Stimulated activated CD8-positive, alpha-beta memory T cell treated with anti-CD3 and anti-CD28 coated beads, Interleukin-15, amount 100 ng/mL, for 1 hour (primary cell): ENCODE measurements at regions not wholly inside any gene's neighbourhood (a gene's known extent, or its start where the extent isn't known, plus 50 kb on each side); places are given as distances from the start of the nearest gene placed in this dataset.
"Not testable (repeated sequence)": the region's sequence is repeated elsewhere in the genome, so short reads cannot be mapped to it uniquely, and the experiment has no call there.

ENCODE experiments used
- DNase-seq: peaks from one replicate; pipeline ENCODE4 v3.0.0-alpha.2; 2020; ENCODE audit warnings: low read depth

DNA sequence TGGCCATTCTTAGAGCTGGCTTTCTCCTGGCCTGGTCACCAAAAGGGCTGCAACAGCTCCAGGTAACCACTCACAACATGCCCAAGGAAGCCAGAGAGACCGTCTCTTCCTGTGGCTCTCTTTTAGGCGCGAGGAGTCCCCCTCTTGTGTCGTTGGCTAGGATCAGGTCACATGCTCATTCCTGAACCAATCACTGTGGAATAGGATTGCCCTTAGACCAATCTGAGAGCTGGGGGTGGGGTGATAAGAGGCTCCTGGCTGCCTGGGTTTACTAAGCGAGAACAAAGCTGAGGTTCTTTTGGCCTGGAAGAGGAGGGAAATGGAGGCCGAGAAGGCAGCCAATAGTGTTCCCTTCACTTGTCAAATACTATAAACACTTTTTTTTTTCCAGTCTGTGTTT lies 452.1 kb upstream of the PROX1 start:
- no peak for DNase-seq

DNA sequence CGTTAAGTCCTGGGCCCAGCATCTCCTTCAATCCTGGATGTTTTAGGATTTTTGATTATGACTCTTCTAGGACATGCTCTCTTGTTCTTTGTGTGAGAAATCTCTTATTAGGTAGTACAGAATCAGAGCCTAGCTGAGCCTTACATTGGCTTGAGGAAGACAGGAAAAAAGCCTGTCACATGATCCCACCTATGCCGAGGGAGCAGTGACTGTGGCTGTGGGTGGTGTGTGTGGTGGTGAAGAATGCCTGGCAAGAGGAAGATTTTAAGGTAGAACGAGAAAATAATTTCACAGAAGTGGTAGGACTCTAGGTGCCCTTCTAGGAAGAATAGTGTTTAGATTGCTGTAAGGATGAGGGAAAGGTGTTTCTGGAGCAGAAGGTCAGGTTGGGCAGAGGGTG lies 449.5 kb upstream of the PROX1 start:
- DNase-seq, result no peak

DNA sequence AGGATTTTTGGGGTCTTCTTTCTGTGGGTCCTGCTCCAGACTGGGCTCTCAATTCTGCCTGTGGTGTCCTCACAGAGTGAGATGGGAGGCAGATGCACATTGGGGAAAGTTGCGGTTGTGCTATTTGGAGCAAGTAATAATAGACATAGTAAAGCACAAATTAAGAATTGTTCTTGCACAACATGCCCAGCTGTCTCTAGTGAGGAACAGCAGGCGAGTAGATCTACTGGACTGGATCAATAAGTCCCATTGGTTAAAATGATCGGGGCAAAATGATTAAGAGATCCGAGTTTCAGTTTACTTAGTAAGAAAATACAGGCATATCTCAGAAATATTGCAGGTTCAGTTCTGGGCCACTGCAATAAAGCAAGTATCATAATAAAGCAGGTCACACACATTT lies 448.3 kb upstream of the PROX1 start:
- no peak for DNase-seq

DNA sequence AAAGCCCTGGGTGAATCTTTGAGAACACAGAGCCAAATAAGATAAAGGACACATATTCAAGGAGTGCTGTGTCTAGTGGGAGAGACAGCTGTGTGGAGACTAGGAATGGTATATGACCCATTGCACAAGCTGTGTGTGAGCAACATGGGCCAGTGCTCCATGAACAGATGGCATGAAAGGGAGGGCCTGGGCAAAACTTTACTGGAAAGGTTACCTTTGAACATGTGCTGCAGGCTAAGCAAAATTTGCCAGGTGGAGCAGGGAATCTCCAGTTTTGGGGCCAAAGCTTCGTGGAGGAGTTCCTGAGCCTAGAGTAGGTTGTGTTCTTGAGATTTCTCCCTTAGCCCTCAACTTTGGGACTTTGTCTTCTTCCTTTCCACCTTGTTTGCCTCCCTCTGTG lies 446.1 kb upstream of the PROX1 start:
- no peak for DNase-seq

GRCh38 chr1:213545181-213545580 lies 442.6 kb upstream of the PROX1 start:
- DNase-seq, result not testable (repeated sequence)

- DNase-seq, result no peak
Observed at GRCh38 chr1:213549982-213550381, 437.8 kb upstream of the PROX1 start.

- DNase-seq, result no peak
Observed at GRCh38 chr1:213550804-213551203, 437.0 kb upstream of the PROX1 start.

DNA sequence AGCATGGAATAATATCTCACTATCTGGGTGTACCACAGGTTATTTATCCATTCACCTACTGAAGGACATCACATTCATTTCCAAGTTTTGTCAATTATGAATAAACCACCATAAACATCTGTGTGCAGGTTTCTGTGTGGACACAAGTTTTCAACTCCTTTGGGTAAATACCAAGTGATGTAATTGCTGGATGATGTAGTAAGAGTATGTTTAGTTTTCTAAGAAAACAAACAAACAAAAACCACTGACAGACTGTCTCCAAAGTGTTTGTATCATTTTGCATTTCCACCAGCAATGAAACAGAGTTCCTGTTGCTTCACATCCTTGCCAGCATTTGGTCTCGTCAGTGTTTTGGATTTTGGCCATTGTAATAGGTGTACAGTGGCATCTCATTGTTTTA lies 435.7 kb upstream of the PROX1 start:
- no peak for DNase-seq

DNA sequence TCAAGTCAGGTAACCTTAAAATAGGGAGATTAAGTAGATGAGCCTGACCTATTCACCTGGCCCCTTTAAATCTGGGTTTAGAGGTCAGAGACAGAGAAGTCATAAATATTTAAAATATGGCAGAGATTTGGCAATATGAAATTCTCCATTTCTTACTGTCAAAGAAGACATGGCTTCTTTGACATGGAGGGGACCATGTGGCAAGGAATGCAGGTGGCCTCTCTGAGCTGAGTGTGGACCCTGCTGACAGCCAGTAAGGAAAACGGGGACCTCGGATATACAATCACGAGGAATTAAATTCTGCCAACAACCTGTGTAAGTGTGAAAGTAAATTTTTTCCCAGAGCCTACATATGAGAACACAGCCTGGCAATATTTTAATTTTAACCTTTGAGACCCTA lies 427.5 kb upstream of the PROX1 start:
- no peak for DNase-seq

DNA sequence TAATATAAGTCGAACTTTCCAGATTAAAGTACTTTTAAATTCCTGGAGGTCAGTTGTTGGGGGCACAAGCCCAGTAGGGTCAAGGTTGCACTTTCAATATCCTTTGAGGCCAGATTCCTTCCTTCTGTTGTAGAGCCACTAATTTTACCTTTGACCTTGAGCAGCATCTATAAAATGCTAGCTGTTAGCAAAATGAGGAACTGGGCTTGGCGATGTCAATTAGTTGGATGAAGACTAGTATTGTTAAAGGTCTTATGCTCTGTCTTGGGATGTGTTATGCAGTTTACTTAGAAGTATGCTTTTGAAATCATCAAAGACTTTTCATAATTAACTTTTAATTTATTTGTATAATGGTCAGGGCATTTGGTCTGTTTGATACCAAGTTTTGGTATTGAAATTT lies 425.9 kb upstream of the PROX1 start:
- DNase-seq, result no peak

DNA sequence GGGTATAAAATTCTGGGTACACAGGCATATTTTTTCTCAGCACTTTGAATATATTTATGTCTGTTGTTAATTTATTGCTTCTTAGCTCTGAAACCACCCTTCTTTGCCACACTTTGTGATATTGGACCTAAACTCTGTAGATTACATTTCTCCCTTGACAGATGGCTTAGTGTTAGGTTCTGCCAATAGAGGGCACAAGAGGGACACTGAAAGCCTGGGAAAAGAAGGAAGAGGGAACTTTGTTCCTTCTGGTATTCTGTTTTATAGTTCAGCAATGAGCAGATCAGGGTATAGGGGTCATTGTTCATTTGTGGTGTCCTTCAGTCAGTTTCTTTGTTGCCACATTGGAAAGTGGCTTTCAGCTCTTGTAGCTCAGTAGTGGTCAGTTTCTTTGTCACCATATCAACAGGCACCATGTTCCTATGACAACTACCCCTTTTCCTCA lies 423.5 kb upstream of the PROX1 start:
- no peak for DNase-seq

DNA sequence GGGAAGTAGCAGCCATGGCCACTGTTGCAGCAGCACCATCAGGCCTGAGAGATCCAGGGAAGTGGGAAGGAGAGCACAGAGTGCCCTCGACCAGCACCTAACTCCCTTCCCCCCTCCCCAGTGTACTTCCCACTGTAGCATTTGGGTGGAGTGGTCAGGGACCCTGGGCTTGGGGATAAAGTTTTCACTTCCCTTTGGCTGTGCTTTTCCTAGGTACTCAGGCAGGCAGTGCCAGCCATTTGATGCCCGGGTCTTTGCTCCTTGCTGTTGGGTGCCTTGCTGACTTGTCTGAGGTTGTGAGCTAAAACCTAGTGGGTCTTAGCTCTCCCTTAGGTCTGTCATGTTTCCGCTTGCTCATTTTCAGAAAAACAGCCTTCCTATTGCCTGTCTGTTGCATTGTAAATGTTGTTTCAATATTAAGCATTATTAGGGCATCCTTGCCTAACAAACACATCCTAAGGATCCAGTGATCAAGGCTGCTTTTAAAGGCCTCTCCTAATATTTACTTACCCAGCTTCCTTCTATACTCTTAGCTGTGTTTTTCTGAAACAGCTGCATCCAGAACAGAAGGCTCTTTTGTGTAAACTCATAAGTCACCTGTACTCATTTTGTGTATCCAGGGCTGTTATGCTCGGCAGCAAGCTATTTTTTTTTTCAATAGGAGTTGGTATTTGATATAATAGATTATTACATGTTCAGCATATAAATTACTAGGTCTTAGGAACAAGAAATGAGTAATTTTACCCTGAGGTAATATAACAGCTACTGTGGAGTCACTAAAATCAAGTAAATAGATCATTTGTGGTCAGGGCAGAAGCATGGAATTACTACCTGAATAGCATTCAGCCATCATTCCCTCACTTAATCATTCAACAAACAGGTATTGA lies 418.6 kb upstream of the PROX1 start:
- DNase-seq, result no peak

- DNase-seq, result no peak
Observed at GRCh38 chr1:213569816-213570150, 418.0 kb upstream of the PROX1 start.

GRCh38 chr1:213570487-213570886 lies 417.3 kb upstream of the PROX1 start:
- no peak for DNase-seq

DNA sequence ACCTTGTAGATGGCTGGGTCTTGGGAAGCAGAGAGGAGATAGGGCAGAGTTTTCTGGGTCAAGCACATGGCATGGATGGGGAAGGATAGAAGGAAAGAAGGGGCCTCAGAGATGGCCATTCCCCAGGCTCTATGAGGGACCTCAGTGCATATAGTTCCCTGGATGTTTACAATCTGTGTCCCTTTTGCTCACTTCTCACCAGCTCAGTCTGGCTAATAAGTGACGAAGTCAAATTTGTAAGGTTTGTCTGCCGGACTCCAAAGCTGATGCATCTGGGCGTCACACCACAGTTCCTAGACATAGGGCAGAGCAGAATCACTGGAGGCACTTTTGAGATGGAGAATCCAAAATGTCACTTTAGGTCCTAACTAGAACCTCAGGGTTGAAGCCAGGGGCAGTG lies 416.4 kb upstream of the PROX1 start:
- no peak for DNase-seq

- no peak for DNase-seq
Observed at GRCh38 chr1:213571843-213572242, 415.9 kb upstream of the PROX1 start.

DNA sequence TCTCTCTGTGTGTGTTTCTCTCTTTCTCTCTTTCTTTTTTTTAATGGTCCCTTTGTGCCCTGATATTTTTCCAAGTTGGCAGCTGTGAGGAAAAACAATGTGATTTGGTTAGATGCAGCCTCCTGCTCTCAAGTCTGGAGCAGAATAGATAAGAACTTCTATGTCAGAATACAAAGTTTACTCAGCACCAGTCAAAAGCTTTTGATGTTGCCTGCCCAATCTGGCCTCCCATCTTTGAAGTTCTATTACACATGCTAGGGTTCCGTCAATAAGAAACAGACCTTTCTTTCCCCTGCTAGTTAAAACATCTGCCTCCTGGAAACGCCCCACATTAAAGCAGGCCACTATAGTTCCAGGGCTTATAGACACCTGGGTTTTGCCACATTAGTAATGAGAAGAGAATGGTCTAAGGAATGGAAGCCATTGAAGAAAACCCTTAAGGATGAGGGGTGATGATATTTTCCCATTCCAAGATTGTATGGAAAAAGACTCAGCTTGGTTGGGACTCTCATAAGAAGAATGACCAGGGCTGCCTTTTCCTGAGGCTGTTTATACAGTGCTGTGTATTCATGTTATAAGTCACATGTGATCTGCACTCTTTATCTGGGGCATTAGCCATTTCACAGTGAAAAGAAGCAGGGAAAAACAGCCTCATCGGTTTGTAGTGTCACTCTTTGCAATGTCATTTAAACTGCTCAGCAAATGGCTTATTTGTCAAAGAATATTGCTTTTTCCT lies 414.7 kb upstream of the PROX1 start:
- no peak for DNase-seq

DNA sequence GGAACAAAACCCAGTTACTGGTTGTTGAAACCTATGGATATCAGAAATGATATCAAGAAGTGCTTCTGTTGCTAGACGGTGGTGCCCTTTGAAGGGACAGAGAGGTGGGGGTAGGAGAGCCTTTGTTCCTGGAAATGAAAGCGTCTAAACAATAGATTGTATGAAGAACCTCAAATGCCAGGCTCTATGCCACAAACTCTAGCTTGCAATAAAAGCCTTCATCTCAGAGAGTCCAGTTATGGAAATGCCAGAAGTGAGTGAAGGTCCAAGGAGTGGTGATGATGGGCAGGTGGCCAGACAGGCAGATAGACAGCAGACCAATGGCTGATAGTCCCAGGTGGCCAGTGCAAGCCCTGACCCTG lies 414.1 kb upstream of the PROX1 start:
- DNase-seq, result no peak

DNA sequence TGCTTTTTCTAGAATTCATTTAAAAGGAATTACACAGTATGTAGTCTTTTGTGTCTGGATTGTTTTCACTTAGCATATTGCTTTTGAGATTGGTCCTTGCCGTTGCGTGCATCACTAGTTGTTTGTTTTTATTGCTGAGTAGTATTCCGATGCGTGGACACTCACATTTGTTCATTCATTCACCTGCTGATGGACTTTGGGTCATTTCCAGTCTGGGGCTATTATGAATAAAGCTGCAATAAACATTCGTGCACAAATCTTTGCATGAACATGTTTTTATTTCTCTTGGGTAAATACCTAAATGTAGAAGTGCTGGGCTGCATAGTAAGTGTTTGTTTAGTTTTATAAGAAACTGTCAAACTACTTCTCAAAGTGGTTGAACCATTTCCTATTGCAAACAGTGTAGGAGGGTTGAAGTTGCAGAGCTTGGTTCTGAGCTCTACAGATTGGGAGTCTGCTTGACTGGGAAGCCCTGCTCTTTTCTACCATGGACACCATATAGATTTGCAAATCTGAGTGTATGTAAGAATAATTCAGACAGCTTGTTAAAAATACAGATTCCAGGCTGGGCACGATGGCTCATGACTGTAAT lies 404.7 kb upstream of the PROX1 start:
- DNase-seq, result no peak

DNA sequence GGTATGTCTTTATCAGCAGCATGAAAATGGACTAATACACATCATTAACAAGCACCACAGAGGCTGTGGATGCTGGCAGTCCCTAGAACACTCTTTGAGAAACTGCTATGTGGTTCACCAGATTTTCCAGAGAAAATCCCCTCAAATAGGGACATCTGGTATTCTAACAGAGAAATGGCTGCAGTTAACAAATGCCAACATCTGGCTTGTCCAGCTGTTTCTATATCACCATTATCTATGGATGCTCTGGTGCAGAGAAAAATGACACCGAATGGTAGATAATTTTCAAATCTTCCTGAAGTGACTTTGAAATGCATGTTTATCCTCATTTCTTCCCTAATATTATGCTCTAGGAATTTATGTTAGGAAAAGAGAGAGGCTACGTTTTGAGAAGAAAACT lies 403.5 kb upstream of the PROX1 start:
- DNase-seq, result no peak

DNA sequence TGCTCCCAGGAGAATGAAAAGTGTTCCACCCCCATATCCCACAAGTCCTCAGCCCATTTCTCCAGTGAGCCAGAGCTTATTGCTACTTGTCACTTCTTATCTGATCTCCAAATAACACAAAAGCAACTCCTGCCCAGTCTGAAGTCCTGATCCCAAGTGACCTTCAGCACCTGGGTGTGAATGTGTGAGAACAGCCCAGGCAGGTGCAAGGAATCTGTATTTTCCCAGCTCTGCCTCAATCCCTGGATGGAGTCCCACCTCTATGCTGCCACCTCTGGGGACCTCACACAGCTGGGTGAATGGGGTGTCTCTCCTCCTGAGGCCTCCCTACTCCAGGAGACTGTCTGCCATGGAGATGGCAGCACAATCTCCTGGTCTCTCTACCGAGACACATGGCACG lies 402.4 kb upstream of the PROX1 start:
- no peak for DNase-seq

DNA sequence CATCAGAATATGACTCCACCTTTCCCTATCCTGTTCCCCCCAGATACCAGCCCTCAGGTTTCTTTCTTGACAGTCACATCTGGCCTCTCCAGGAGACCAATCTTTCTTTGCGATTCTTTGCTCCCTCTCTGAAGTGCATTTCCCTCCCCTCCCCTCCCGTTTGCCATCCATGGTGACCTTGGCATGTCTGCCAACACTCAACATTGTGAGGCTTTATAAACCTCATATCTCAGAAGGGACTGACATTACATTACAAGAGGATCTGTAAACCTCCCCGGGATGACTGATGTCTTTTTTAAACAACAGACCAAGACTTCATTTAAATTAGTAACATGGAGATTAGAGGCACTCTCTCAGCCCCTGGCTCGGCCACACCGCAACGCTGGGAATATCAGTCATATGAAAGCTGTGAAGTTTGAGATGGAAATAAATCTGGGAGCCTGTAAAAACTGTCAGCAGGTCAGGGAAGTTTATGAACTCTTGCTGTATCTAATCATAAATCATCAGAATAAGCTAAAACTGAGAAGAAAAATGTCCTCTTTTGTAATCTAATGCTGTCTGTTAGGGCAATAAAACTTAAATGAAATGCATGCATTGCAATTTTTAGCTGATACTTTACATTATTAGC lies 401.7 kb upstream of the PROX1 start:
- DNase-seq, result no peak

DNA sequence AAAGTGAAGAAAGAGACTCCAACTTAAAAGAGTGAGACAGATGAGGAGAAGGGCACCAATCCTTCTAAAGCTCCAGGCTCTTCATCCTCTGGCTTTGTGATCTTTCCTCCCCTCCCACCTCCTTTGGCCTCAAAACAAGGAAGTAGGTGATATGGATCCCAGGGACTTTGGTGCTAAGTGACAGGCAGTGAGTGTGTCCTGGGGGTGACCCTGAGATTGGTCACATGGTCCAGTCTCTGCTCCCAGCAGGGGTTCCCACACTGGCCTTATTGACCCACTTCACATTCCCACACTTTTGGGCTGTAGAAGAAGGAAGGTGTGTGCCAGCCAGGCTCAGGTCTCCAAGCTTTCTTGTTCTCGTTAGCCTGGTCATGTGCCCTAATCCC lies 401.2 kb upstream of the PROX1 start:
- DNase-seq, result no peak
